EL (cell line): ENCODE measurements at regions not wholly inside any gene's neighbourhood (a gene's known extent, or its start where the extent isn't known, plus 50 kb on each side); places are given as distances from the start of the nearest gene placed in this dataset.
A peak's percentile ranks its signal among the peaks of the same experiment; 100 is the strongest.
"Not testable (repeated sequence)": the region's sequence is repeated elsewhere in the genome, so short reads cannot be mapped to it uniquely, and the experiment has no call there.

ENCODE experiments used
- DNase-seq: peaks from one replicate; pipeline ENCODE4 v3.0.0-alpha.2; 2016

- DNase-seq, result no peak
These were observed 112.8 kb downstream of the DSC3 start for GRCh38 chr18:30929718-30930117.

GRCh38 chr18:30929065-30929464 lies 113.5 kb downstream of the DSC3 start:
- no peak for DNase-seq

- no peak for DNase-seq
These were observed 114.9 kb downstream of the DSC3 start for GRCh38 chr18:30927517-30928075.

GRCh38 chr18:30927042-30927441 lies 115.5 kb downstream of the DSC3 start:
- no peak for DNase-seq

- DNase-seq, result no peak
These were observed 116.7 kb downstream of the DSC3 start for GRCh38 chr18:30925795-30926194.

DNA sequence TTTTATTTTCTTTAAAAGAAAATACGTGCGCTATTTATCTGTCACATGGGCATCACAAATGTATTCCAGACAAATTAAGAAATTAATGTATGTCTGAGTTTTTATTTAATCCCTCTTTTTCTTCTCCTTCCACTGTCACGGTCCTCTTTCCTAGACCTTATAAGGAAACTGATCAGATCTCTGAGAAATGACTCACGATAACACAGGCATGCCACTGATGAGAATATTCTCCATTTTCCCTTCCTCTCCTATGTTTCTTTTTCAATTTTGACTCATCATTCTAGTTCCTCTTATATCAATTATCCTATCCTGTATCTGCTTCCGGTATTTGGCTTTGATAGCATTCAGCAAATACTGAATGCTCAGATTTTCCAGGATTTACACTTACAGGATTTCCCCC lies 121.8 kb downstream of the DSC3 start:
- DNase-seq, result no peak

DNA sequence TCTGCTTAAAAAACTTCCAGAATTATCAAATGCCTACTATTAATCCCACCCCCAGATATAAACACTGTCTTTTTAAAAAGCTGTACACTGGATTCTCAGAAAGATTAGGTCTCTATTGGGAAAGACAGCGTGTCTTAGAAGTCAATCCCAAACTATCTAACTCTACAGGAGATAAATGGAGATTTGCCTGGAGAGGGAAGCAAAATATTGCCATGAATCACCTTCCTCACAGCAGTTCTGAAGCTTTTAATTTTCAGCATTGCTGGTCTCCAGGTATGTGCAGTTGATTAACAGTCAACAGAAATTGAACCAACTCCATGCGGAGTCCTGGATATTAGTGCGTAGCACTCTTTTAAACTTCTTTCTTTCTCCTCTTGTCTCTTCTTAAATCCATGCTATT lies 122.2 kb downstream of the DSC3 start:
- DNase-seq, result no peak

DNA sequence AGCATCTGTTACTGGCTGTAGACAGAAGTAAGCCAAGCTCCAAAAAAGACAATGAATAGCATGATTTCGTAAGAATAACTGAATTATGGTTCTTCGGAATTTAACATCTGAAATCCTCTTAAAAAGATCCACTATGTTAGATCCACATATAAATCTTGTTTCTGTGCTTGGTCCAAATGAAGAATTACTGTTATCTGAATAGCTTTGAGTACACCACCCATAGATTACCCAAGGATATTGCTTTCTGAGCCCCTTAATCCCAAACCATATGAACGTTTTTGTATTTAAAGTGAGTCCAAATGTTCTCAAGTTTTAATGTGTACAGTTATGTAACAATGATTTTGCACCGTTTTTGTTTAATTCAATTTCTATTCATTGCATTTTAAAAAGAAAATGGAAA lies 124.9 kb downstream of the DSC3 start:
- DNase-seq, result no peak

GRCh38 chr18:30915336-30915988 lies 127.1 kb downstream of the DSC3 start:
- no peak for DNase-seq

DNA sequence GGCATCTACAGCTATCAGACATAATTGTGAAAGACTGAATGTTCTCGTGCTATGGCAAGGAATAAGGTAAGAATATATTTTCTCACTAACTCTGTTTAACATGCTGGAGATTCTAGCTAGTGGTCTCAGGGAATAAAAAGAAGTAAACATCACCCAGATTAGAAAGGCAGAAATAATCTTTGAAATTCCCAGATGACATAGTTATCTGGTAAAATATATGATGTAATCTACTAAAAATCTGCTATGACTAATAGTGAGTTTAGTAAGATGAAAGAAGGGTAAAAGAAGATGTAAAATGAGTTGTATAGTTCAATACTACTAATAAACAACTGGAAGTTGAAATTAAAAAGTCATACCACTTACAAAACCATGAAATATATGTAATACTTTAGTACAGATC lies 134.2 kb downstream of the DSC3 start:
- no peak for DNase-seq

GRCh38 chr18:30903566-30903965 lies 139.0 kb downstream of the DSC3 start:
- peak; percentile 1 for DNase-seq

GRCh38 chr18:30889519-30890301 lies 152.8 kb downstream of the DSC3 start:
- DNase-seq, result no peak

GRCh38 chr18:30888344-30888743 lies 154.2 kb downstream of the DSC3 start:
- DNase-seq, result no peak

DNA sequence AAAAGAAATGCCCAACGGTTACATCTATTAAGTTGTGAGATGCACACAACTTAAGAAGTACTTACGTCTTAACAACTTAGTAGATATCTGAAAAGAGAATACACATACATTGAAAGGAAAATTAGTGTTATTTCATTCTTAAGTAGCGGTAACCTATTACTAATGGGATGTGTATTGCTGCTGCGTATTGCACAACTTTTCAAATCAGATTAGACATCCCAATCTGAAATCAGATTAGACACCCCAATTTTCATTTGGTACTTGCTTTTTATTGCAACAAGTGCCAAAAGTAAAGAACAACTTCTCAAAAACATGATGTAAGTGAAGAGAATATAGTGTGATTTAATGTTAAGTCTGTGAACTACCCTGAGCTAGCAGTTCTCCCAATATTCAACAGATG lies 155.5 kb downstream of the DSC3 start:
- no peak for DNase-seq

- DNase-seq, result no peak
These were observed 172.1 kb downstream of the DSC3 start for GRCh38 chr18:30870466-30870865.

GRCh38 chr18:30862900-30863299 lies 179.6 kb downstream of the DSC3 start:
- no peak for DNase-seq

GRCh38 chr18:30860741-30861140 lies 181.8 kb downstream of the DSC3 start:
- DNase-seq, result no peak

- DNase-seq, result no peak
These were observed 183.5 kb downstream of the DSC3 start for GRCh38 chr18:30859036-30859435.

DNA sequence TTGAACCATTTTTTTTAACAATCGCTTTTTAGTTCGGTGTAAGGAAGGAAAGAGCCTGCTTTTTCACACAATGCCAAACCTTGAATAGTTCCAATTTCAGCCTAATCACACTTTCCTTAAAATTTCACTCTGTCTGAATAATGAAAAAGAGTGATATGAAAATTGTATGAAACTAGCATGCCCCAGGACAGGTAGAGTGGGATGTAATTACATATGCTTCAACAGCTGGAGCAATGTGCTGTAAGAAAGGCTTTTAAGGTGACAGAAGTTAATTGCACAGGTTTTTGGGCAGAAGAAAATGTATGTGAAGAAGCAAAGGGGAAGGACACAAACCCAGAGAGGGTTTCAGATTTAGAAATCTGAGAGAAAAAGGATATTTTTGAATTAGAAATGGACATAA lies 184.0 kb downstream of the DSC3 start:
- no peak for DNase-seq

DNA sequence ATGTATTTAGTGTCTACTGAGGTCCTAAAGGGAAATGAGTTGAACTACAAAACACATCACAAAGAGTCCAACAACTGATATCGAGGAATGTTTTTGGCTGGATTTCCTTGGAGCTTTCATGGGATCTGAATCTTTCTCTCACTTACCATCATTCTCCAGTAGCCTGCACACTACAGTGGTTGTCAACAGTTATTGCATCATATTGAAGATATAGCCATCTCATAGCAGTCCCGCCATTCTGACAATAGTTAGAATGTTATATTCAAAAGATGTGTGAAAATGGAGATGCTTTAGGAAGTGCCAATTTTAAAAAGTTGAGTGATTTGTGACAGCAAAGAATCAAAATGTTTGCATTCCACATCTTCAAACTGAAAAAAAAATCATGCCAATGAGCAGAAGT lies 186.8 kb downstream of the DSC3 start:
- DNase-seq, result no peak

GRCh38 chr18:30852980-30853379 lies 189.6 kb downstream of the DSC3 start:
- no peak for DNase-seq

GRCh38 chr18:30852541-30852940 lies 190.0 kb downstream of the DSC3 start:
- DNase-seq, result no peak

GRCh38 chr18:30839056-30839561 lies 203.4 kb downstream of the DSC3 start:
- DNase-seq, result not testable (repeated sequence)

DNA sequence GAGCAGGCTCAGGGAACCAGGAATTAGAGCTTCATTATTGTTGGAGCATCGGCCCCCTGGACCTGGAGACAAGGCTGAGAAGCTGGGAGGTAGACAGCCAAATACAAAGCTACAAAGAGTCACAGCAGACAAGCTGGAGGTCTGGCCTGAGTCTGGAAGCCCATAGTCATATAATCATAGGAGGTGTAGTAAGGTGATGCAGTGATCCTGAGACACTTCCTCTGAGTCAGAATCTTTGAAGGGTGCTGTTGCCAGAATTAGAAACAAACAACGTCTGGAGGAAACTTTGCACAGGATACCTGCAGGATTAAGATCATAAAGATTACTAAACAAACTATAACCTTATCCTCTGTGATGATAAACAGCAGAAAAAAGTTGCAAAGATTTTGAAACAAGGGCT lies 213.8 kb downstream of the DSC3 start:
- DNase-seq, result no peak
